Loucy (cell line): ENCODE measurements at regions not wholly inside any gene's neighbourhood (a gene's known extent, or its start where the extent isn't known, plus 50 kb on each side); places are given as distances from the start of the nearest gene placed in this dataset.

ENCODE experiments used
- H2AFZ ChIP-seq: fragments of 200-600 bp; sonication (generic); 2 replicates; pipeline ENCODE4 v1.6.0; 2016; ENCODE audit warnings: antibody characterized with exemption, mild to moderate bottlenecking, low read length, moderate library complexity
- H3F3A ChIP-seq: fragments of 200-600 bp; 2 replicates; pipeline ENCODE4 v1.6.0; 2016; ENCODE audit warnings: antibody characterized with exemption, low read depth, mild to moderate bottlenecking
- H3K27me3 ChIP-seq: fragments of 200-600 bp; sonication (generic); 2 replicates; pipeline ENCODE4 v1.6.1; 2014; ENCODE audit warnings: low read length, mild to moderate bottlenecking; ENCODE audit not compliant: insufficient read depth, poor library complexity, severe bottlenecking
- H3K36me3 ChIP-seq: fragments of 200-600 bp; sonication (generic); 2 replicates; pipeline ENCODE4 v1.6.1; 2016; ENCODE audit warnings: low read length; ENCODE audit not compliant: insufficient read depth
- H3K4me1 ChIP-seq: fragments of 200-600 bp; sonication (generic); 2 replicates; pipeline ENCODE4 v1.5.1; 2014; ENCODE audit warnings: low read length, mild to moderate bottlenecking; ENCODE audit not compliant: insufficient read depth, poor library complexity, severe bottlenecking
- H3K4me2 ChIP-seq: fragments of 200-600 bp; sonication (generic); 2 replicates; pipeline ENCODE4 v1.6.0; 2014; ENCODE audit warnings: antibody characterized with exemption, low read length, low read depth, mild to moderate bottlenecking; ENCODE audit not compliant: poor library complexity, severe bottlenecking
- H3K4me3 ChIP-seq: fragments of 200-600 bp; sonication (generic); 2 replicates; pipeline ENCODE4 v1.5.1; 2014; ENCODE audit warnings: low read length, mild to moderate bottlenecking, mixed read lengths; ENCODE audit not compliant: poor library complexity, severe bottlenecking
- H3K79me2 ChIP-seq: fragments of 200-600 bp; sonication (generic); 2 replicates; pipeline ENCODE4 v1.6.1; 2014; ENCODE audit warnings: low read length; ENCODE audit not compliant: insufficient read depth
- H3K9ac ChIP-seq: fragments of 200-600 bp; sonication (generic); 2 replicates; pipeline ENCODE4 v1.6.0; 2014; ENCODE audit warnings: mild to moderate bottlenecking, low read depth, low read length, moderate library complexity; ENCODE audit not compliant: poor library complexity, severe bottlenecking
- H3K9me2 ChIP-seq: fragments of 200-600 bp; sonication (generic); replicated peaks from 2 replicates; pipeline ENCODE4 v1.6.1; 2016; ENCODE audit warnings: low read depth, low read length, mixed read lengths
- H3K9me3 ChIP-seq: fragments of 200-600 bp; sonication (generic); 2 replicates; pipeline ENCODE4 v1.6.1; 2014; ENCODE audit warnings: mild to moderate bottlenecking, antibody characterized with exemption, low read length, low read depth; ENCODE audit not compliant: insufficient read depth
- H4K20me1 ChIP-seq: fragments of 200-600 bp; sonication (generic); 2 replicates; pipeline ENCODE4 v1.6.0; 2014; ENCODE audit warnings: antibody characterized with exemption, low read length, mild to moderate bottlenecking; ENCODE audit not compliant: insufficient read depth, poor library complexity, severe bottlenecking
- EZH2phosphoT487 ChIP-seq: fragments of 200-600 bp; IDR thresholded peaks from 2 replicates; pipeline ENCODE4 v1.6.1; 2018; ENCODE audit warnings: antibody characterized with exemption, mild to moderate bottlenecking, moderate library complexity, borderline replicate concordance
- TF ChIP-seq, protein P1 (sequence below): fragments of 200-600 bp; sonication (generic); conservative IDR thresholded peaks from 2 replicates; pipeline ENCODE4 v1.5.1; 2014; ENCODE audit warnings: mild to moderate bottlenecking, antibody characterized with exemption, low read length

GRCh38 chr5:68631884-68632283, 416.3 kb downstream of the PIK3R1 start:
- Histone ChIP-seq H3F3A (no peaks in the 10 kb centered on the region), H3K36me3 (no peaks in the 10 kb centered on the region), H3K9me3 (no peaks in the 10 kb centered on the region), H3K79me2 (no peaks in the 10 kb centered on the region), H3K9ac (no peak overlapping the region), H3K27me3 (no peaks in the 10 kb centered on the region), H3K4me1 (no peaks in the 10 kb centered on the region), H4K20me1 (no peaks in the 10 kb centered on the region), H3K4me2 (no peak overlapping the region), H3K9me2 (no peaks in the 10 kb centered on the region), H3K4me3 (no peak overlapping the region), H2AFZ (no peak overlapping the region)
- no peak for TF ChIP-seq EZH2phosphoT487
- TF ChIP-seq, protein P1, sequence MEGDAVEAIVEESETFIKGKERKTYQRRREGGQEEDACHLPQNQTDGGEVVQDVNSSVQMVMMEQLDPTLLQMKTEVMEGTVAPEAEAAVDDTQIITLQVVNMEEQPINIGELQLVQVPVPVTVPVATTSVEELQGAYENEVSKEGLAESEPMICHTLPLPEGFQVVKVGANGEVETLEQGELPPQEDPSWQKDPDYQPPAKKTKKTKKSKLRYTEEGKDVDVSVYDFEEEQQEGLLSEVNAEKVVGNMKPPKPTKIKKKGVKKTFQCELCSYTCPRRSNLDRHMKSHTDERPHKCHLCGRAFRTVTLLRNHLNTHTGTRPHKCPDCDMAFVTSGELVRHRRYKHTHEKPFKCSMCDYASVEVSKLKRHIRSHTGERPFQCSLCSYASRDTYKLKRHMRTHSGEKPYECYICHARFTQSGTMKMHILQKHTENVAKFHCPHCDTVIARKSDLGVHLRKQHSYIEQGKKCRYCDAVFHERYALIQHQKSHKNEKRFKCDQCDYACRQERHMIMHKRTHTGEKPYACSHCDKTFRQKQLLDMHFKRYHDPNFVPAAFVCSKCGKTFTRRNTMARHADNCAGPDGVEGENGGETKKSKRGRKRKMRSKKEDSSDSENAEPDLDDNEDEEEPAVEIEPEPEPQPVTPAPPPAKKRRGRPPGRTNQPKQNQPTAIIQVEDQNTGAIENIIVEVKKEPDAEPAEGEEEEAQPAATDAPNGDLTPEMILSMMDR: no peak

DNA sequence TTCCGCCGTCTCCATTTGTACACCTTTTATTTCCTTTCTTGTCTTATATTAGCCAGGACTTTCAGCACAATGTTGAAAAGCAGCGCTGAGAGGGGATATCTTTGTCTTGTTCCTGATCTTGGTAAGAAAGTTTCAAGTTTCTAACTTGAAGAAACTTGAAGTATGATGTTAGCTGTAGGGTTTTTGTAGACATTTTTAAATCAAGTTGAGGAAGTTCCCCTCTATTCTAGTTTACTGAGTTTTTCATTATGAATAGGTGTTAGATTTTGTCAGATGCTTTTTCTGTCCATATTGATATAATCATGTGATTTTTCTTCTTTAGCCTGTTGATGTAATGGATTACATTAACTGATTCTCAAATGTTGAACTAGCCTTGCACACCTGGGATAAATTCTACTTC, 425.7 kb downstream of the PIK3R1 start:
- H2AFZ ChIP-seq: no peak overlapping the region
- no peaks in the 10 kb centered on the region for H3K4me1 ChIP-seq
- H3K27me3 ChIP-seq: no peaks in the 10 kb centered on the region
- no peak overlapping the region for H3K4me2 ChIP-seq
- no peak overlapping the region for H3K9ac ChIP-seq
- no peak overlapping the region for H3K4me3 ChIP-seq
- H4K20me1 ChIP-seq: no peaks in the 10 kb centered on the region
- H3K36me3 ChIP-seq: no peaks in the 10 kb centered on the region
- no peaks in the 10 kb centered on the region for H3K9me3 ChIP-seq
- H3K79me2 ChIP-seq: no peaks in the 10 kb centered on the region
- no peak for TF ChIP-seq EZH2phosphoT487
- TF ChIP-seq, protein P1: no peak
- H3F3A ChIP-seq: no peaks in the 10 kb centered on the region
- H3K9me2 ChIP-seq: no peaks in the 10 kb centered on the region

GRCh38 chr5:68643064-68643463, 427.5 kb downstream of the PIK3R1 start:
- H3K4me3 ChIP-seq: no peak overlapping the region
- H3K36me3 ChIP-seq: no peaks in the 10 kb centered on the region
- no peaks in the 10 kb centered on the region for H3K79me2 ChIP-seq
- TF ChIP-seq, protein P1: no peak
- no peak for TF ChIP-seq EZH2phosphoT487
- no peaks in the 10 kb centered on the region for H3K9me3 ChIP-seq
- no peak overlapping the region for H3K4me2 ChIP-seq
- H3K4me1 ChIP-seq: no peaks in the 10 kb centered on the region
- H2AFZ ChIP-seq: no peak overlapping the region
- no peaks in the 10 kb centered on the region for H3K9me2 ChIP-seq
- no peaks in the 10 kb centered on the region for H4K20me1 ChIP-seq
- no peaks in the 10 kb centered on the region for H3F3A ChIP-seq
- no peak overlapping the region for H3K9ac ChIP-seq
- H3K27me3 ChIP-seq: no peaks in the 10 kb centered on the region
